NCI-H446 (cell line): ENCODE measurements at regions not wholly inside any gene's neighbourhood (a gene's known extent, or its start where the extent isn't known, plus 50 kb on each side); places are given as distances from the start of the nearest gene placed in this dataset.
A peak's percentile ranks its signal among the peaks of the same experiment; 100 is the strongest.

Experiments used
- DNase-seq, 2 experiments: peaks; one replicate each; lab custom pipeline; 2025; lab: John Stamatoyannopoulos, UW

GRCh38 chr12:13595536-13596443, 385.6 kb downstream of the GRIN2B start:
- DNase-seq, result peak; percentile 19 to 34

- no peak for DNase-seq
Observed at GRCh38 chr12:13594731-13595514, 386.5 kb downstream of the GRIN2B start.

GRCh38 chr12:13592063-13592942, 389.1 kb downstream of the GRIN2B start:
- no peak for DNase-seq

- no peak for DNase-seq
Observed at GRCh38 chr12:13591488-13591887, 389.9 kb downstream of the GRIN2B start.

- DNase-seq, result no peak
Observed at GRCh38 chr12:13591059-13591458, 390.3 kb downstream of the GRIN2B start.

GRCh38 chr12:13588574-13588973, 392.0 kb downstream of the EMP1 start:
- DNase-seq, result no peak

- DNase-seq, result no peak
Observed at GRCh38 chr12:13587721-13588390, 391.3 kb downstream of the EMP1 start.

- no peak for DNase-seq
Observed at GRCh38 chr12:13586361-13586760, 389.8 kb downstream of the EMP1 start.

- DNase-seq, result no peak
Observed at GRCh38 chr12:13584541-13584940, 388.0 kb downstream of the EMP1 start.

GRCh38 chr12:13583630-13584029, 387.1 kb downstream of the EMP1 start:
- no peak for DNase-seq

GRCh38 chr12:13582421-13582820, 385.9 kb downstream of the EMP1 start:
- DNase-seq, result no peak

GRCh38 chr12:13581031-13581430, 384.5 kb downstream of the EMP1 start:
- no peak for DNase-seq

GRCh38 chr12:13580206-13580605, 383.7 kb downstream of the EMP1 start:
- DNase-seq, result no peak

- DNase-seq, result no peak
Observed at GRCh38 chr12:13576935-13577500, 380.5 kb downstream of the EMP1 start.

- DNase-seq, result no peak
Observed at GRCh38 chr12:13573698-13574321, 377.3 kb downstream of the EMP1 start.

GRCh38 chr12:13571035-13571434, 374.5 kb downstream of the EMP1 start:
- DNase-seq, result no peak

- no peak for DNase-seq
Observed at GRCh38 chr12:13570005-13570694, 373.6 kb downstream of the EMP1 start.

- no peak for DNase-seq
Observed at GRCh38 chr12:13566292-13566691, 369.8 kb downstream of the EMP1 start.

GRCh38 chr12:13564266-13564810, 367.8 kb downstream of the EMP1 start:
- DNase-seq, result no peak

GRCh38 chr12:13563743-13564125, 367.2 kb downstream of the EMP1 start:
- DNase-seq, result no peak
